GM18508 (cell line): ENCODE measurements at regions not wholly inside any gene's neighbourhood (a gene's known extent, or its start where the extent isn't known, plus 50 kb on each side); places are given as distances from the start of the nearest gene placed in this dataset.

Experiments used
- ATAC-seq: cut with Tn5 transposase; IDR thresholded peaks from one replicate; pipeline ENCODE4 v1.9.1; 2021; ENCODE audit warnings: moderate number of reproducible peaks; ENCODE audit not compliant: insufficient read depth, unreplicated experiment

DNA sequence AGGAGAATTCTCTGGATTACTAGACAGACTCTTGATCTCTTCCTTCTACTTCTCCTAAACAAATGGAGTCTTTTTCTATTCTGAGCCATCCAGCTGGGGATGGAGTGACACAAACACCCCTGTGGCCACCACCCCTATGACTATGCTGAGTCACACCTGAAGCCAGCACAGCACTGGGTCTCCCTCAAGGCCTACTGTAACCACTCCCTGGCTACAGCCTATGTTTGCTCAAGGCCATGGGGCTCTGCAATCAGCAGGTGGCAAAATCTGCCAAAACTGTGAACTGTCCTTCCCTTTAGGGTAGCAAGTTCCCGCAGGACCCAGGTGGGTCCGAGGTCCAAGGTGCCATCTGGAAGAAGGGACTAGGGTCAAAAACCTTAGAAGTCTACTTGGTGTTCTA is 132.3 kb downstream of the TINAG start:
- ATAC-seq = no peak

DNA sequence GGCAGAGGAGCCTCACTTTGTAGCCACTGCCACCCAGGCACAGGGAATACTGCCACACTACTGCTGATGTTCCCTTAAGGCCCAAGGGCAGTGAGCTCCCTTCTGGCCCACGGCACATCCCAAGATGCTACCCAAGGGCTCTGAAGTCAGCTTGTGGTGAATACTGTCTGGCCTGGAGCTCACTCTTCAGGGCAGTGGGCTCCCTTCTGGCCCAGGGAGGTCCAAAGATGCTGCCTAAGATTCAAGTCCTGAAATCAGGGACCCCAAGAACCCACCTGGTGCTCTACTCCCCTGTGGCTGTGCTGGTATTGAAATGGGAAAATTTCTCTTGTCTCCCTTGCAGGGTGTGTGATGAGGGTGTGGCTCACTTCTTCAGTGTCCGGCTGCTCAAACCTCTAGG is 132.8 kb downstream of the TINAG start:
- ATAC-seq = no peak

DNA sequence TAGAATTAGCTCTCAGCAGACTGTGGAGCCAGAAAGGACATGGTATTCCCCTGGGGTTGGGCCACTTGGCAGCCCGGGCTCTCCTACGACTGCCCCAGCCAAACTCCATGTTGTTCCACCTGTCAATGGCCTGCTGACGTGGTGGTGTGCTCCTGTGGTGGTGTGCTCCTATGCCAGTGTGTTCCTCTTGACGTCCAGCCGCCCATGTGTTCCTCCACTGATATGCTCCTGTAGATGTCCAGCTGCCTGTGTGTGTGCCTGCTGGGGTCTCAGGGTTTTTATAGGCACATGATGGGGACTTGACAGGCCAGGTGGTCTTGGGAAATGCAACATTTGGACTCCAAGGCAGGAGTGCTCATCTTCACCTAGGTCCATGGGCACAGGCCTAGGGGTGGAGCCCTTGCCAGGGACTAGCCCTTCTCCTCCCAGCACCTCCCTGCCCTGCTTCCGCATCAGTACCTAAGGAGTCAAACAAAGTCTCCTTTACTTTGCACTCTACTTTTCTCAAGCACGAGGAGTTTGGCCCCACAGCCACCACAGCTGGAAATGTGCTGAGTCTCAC is 133.5 kb downstream of the TINAG start:
- ATAC-seq = no peak

DNA sequence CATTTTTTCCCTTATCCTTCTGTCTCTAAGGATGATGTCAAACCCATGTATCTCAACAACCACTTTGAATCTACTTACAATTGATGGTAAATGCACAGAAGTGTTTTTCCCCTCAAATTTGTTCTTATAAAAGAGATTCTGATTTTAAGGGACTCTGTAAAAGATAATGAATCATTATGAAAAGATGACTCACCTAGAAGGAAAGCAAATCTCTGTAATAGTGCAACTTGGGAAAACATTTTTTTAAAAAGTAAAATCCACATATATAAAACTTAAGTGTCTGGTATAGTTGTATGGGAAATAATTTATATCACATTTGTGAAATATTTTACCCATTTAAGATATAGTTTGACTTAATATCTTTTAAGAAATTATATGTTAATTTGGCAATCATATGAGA is 137.0 kb downstream of the TINAG start:
- no peak for ATAC-seq

DNA sequence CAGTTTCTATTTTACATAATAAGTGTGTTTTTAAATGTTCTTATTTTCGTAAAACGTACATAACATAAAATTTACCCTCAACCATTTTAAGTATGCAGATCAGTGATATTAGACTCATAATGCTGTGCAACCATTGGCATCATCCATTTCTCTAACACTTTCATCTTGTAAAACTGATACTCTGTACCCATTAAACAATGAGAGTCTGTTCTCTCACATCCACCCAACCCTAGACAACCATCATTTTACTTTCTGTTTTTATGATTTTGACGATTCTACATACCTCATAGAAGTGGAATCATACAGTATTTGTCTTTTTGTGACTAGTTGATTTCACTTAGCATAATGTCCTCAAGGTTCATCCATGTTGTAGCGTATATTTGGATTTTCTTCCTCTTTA is 140.4 kb downstream of the TINAG start:
- ATAC-seq = no peak

- no peak for ATAC-seq
Observed at GRCh38 chr6:54451516-54451915, 143.3 kb downstream of the TINAG start.

DNA sequence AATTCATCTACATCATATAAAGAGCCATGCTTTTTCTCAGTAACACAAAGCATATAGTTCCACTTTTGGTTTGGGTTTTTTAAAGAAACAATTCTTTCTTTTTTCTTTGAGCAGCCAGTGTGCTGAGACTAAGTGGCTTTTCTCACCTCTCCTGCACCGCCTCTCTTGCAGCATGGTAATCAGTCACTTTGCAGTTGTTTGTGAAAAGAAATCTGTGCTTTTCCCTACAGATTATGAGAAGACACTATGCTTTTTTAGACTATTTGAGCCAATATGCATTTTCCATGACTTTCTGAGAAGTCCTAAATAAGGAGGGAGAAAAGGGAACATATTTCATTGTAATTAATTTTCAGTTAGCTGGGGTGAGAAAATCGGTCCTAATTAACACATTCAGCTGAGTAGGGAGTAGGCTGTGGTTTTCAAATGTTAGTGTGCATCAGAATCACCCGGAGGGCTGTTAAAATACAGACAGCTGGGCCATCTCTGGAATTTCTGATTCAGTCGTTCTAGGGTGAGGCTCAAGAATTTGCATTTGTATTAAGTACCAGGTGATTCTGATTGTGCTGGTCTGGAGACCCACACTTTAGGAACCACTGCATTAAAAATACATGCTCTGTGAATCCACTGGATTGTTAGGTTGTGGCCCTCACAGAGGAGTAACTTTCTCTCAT is 155.2 kb downstream of the TINAG start:
- ATAC-seq = no peak

DNA sequence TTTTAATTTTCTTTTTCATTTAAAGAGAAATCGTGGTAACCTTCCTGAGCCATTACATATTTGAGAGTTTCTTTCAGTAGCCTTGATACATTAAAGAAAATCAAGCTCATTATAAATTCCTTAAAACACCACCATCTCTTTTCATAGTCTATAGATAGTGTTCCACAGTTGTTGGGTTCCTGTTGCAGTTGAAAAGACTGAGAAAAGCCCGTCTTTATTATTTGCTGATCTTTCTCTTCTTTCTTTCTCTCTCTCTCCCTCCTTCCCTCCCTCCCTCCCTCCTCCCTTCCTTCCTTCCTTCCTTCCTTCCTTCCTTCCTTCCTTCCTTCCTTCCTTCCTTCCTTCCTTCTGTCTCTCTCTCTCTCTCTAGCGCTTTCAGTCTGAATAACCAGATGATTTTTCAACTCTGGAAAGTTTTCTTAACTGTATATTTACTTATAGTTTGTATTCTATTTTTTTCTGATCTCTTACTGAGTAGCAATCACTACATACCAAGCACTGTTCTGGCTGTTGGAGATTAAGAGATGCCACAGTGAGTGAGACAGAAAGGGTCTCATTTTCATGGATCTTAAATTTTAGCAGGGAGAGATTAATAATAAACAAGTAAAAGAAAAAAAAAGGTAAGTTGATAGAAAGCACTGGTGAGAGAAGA is 157.5 kb downstream of the TINAG start:
- no peak for ATAC-seq

DNA sequence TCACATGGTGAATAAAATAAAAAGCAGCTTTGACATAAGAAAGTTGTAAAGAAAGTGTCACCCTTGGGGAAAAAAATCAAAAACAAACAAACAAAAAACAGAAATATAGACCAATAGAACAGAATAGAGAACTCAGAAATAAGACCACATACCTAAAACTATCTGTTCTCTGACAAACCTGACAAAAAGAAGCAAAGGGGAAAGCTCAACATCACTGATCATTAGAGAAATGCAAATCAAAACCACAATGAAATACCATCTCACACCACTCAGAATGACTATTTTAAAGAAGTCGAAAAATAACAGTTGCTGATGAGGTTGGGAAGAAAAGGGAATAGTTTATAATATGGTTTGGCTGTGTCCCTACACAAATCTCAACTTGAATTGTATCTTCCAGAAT is 159.1 kb downstream of the TINAG start:
- no peak for ATAC-seq

DNA sequence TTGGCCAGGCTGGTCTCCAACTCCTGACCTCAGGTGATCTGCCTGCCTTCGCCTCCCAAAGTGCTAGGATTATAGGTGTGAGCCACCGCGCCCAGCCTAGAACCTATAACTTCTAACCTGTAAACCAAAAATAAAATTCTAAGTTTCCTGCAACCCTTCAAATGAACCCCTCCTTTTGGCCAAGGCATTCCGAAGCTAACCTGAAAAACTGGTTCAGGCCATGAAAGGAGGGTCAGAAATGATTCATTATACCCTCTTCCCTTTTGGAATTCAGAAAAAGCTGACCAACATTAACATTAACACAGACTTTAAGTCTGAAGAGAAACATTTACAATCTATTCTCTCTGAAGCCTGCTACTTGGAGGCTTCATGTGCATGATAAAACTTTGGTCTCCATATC is 165.1 kb downstream of the TINAG start:
- no peak for ATAC-seq

- ATAC-seq = no peak
Observed at GRCh38 chr6:54474898-54475297, 166.7 kb downstream of the TINAG start.

GRCh38 chr6:54481091-54481490 is 172.8 kb downstream of the TINAG start:
- ATAC-seq = no peak

DNA sequence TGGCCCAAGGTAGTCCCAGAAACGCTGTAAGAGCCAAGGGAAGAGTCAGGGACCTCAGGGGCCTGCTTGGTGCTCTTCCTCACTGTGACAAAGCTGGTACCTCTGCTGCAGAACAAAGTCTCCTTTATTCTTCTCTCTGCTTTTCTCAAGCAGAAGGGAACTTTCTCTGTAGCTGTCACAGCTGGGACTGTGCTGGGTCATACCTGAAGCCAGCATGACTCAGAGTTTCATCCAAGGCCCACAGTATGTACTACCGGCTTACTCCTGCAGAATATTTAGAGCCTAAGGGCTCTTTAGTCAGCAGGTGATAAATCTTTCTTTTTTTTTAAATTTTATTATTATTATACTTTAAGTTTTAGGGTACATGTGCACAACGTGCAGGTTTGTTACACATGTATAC is 183.2 kb downstream of the TINAG start:
- ATAC-seq = peak; percentile 63

- no peak for ATAC-seq
Observed at GRCh38 chr6:54493138-54493537, 184.9 kb downstream of the TINAG start.

GRCh38 chr6:54503144-54503543 is 194.9 kb downstream of the TINAG start:
- no peak for ATAC-seq

DNA sequence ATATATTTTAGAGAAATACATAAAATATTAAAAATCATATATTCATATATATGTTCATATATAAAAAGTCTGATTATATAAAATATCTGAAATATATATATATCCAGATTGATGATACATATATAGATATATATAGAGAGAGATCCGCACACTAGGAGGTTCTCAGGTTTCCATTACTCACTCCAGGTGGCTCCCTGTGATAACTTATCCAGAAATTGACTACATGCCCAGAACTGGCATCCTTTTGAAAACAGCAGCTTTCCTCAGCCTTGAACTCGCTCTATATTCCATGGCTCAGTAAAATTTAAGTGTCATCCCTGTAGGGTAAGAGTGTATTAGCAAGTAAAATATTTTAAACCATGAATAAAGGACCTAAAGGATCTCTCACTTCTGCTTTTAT is 206.8 kb downstream of the TINAG start:
- no peak for ATAC-seq

DNA sequence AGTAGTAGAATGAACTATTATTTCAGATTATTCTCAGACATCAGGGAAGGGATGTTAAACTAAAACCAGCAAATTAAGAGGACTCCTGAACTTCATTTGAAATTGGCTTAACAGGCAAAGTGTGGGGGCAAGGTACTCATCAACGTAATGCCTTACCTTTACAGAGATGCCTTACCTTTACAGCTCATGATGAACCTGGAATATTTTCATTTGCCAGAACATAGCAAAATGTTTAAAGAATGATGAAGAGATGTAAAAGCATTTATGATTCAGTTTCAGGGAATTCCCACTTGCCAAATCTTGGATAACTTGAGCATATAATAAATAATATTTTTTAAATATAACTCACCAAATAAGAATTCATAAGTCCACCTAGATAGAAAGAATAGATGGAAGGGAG is 207.5 kb downstream of the TINAG start:
- ATAC-seq = no peak

GRCh38 chr6:54516321-54516720 is 208.1 kb downstream of the TINAG start:
- no peak for ATAC-seq

GRCh38 chr6:54519161-54519560 is 210.9 kb downstream of the TINAG start:
- no peak for ATAC-seq

DNA sequence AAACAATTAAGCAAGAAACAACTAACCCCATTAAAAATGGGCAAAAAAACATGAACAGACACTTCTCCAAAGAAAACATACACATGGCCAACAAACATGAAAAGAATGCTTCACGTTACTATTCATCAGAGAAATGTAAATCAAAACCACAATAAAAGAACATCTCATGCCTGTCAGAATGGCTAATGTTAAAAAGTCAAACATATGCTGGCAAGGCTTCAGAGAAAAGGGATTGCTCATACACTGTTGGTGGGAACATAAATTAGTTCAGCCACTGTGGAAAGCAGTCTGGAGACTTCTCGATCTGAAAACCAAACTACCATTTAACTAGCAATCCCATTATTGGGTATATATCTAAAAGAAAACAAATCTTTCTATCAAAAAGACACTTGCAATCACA is 217.5 kb downstream of the TINAG start:
- no peak for ATAC-seq

DNA sequence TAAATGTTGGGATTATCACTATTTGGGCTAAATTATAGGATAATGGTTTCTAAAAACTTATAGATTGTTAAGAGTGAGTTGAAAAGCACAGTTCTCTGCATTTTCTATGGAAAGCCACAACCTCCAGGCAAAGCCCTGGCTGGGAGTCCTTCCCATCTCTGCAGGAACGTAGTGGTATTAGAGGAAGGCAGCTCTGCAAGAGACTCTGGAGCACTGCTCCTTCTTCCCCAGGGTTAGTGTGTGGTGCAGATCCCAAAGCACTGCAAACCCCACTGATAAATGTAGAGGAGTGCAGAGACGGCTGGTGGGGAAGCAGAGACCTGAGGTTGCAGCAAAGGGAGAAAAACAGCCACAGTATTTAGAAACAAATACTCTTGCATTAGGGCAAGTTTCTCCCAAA is 225.3 kb downstream of the TINAG start:
- ATAC-seq = no peak

GRCh38 chr6:54535568-54535967 is 227.3 kb downstream of the TINAG start:
- ATAC-seq = no peak
